H9 (cell line): ENCODE measurements at regions not wholly inside any gene's neighbourhood (a gene's known extent, or its start where the extent isn't known, plus 50 kb on each side); places are given as distances from the start of the nearest gene placed in this dataset.

Experiments
- DNase-seq: peaks from one replicate; pipeline ENCODE4 v3.0.0-alpha.2; 2017
- H2AFZ ChIP-seq: one replicate; pipeline ENCODE4 v1.6.1; 2013; ENCODE audit warnings: mild to moderate bottlenecking, low read length, control low read depth, moderate library complexity
- H2AK5ac ChIP-seq: 2 replicates; pipeline ENCODE4 v1.6.1; 2013; ENCODE audit warnings: low read length, control low read depth, mixed read lengths; ENCODE audit not compliant: insufficient read length
- H2BK120ac ChIP-seq: one replicate; pipeline ENCODE4 v1.6.1; 2013; ENCODE audit warnings: low read depth, mild to moderate bottlenecking, low read length, control low read depth, inconsistent platforms; ENCODE audit not compliant: poor library complexity, severe bottlenecking
- H2BK12ac ChIP-seq: 2 replicates; pipeline ENCODE4 v1.6.1; 2013; ENCODE audit warnings: low read length, control low read depth, mixed read lengths, low read depth; ENCODE audit not compliant: insufficient read length
- H2BK15ac ChIP-seq: 2 replicates; pipeline ENCODE4 v1.6.1; 2013; ENCODE audit warnings: low read depth, low read length, control low read depth
- H2BK20ac ChIP-seq: one replicate; pipeline ENCODE4 v1.6.1; 2013; ENCODE audit warnings: low read depth, mild to moderate bottlenecking, low read length, control low read depth, inconsistent platforms; ENCODE audit not compliant: poor library complexity, severe bottlenecking
- H2BK5ac ChIP-seq: 2 replicates; pipeline ENCODE4 v1.6.1; 2013; ENCODE audit warnings: low read length, control low read depth, mixed read lengths; ENCODE audit not compliant: insufficient read length
- H3K14ac ChIP-seq: 2 replicates; pipeline ENCODE4 v1.6.1; 2013; ENCODE audit warnings: low read length, control low read depth; ENCODE audit not compliant: insufficient read depth
- H3K18ac ChIP-seq: 2 replicates; pipeline ENCODE4 v1.6.1; 2013; ENCODE audit warnings: low read depth, mild to moderate bottlenecking, mixed read lengths, low read length, control low read depth; ENCODE audit not compliant: insufficient read length
- H3K23ac ChIP-seq: 2 replicates; pipeline ENCODE4 v1.6.1; 2013; ENCODE audit warnings: low read length, control low read depth, mixed read lengths, low read depth; ENCODE audit not compliant: insufficient read length
- H3K23me2 ChIP-seq: 2 replicates; pipeline ENCODE4 v1.6.1; 2013; ENCODE audit warnings: low read depth, mild to moderate bottlenecking, mixed read lengths, low read length, control low read depth; ENCODE audit not compliant: insufficient read length, poor library complexity, severe bottlenecking
- H3K27ac ChIP-seq: 2 replicates; pipeline ENCODE4 v1.5.1; 2013; ENCODE audit warnings: low read length, control low read depth, mixed read lengths, low read depth; ENCODE audit not compliant: insufficient read length
- H3K27me3 ChIP-seq: 2 replicates; pipeline ENCODE4 v1.6.1; 2013; ENCODE audit warnings: low read length, control low read depth, inconsistent platforms; ENCODE audit not compliant: insufficient read depth
- H3K4ac ChIP-seq: 2 replicates; pipeline ENCODE4 v1.6.1; 2013; ENCODE audit warnings: low read depth, mild to moderate bottlenecking, control low read depth, inconsistent platforms, low read length, moderate library complexity
- H3K4me1 ChIP-seq: 2 replicates; pipeline ENCODE4 v1.6.1; 2013; ENCODE audit warnings: low read length, control low read depth, inconsistent platforms; ENCODE audit not compliant: insufficient read depth
- H3K4me2 ChIP-seq: 2 replicates; pipeline ENCODE4 v1.6.1; 2013; ENCODE audit warnings: low read length, control low read depth, mixed read lengths; ENCODE audit not compliant: insufficient read length, insufficient read depth
- H3K56ac ChIP-seq: 2 replicates; pipeline ENCODE4 v1.6.1; 2013; ENCODE audit warnings: low read depth, mild to moderate bottlenecking, mixed read lengths, low read length, control low read depth; ENCODE audit not compliant: insufficient read length
- H3K79me1 ChIP-seq: 2 replicates; pipeline ENCODE4 v1.6.1; 2013; ENCODE audit warnings: low read depth, mild to moderate bottlenecking, moderate library complexity, low read length, control low read depth, inconsistent platforms; ENCODE audit not compliant: insufficient read depth, poor library complexity, severe bottlenecking
- H3K79me2 ChIP-seq: 2 replicates; pipeline ENCODE4 v1.6.1; 2013; ENCODE audit warnings: low read length, control low read depth, inconsistent platforms; ENCODE audit not compliant: insufficient read depth
- H3K9ac ChIP-seq: 2 replicates; pipeline ENCODE4 v1.6.1; 2013; ENCODE audit warnings: low read length, control low read depth, mixed read lengths; ENCODE audit not compliant: insufficient read length; ENCODE audit errors: extremely low read depth
- H3K9me3 ChIP-seq: one replicate; pipeline ENCODE4 v1.6.1; 2013; ENCODE audit warnings: low read depth, low read length, inconsistent platforms; ENCODE audit not compliant: control insufficient read depth
- H3T11ph ChIP-seq: one replicate; pipeline ENCODE4 v1.6.1; 2013; ENCODE audit warnings: mild to moderate bottlenecking, low read length, control low read depth, inconsistent platforms
- H4K20me1 ChIP-seq: one replicate; pipeline ENCODE4 v1.6.1; 2013; ENCODE audit not compliant: control insufficient read depth, insufficient read length, insufficient read depth
- H4K5ac ChIP-seq: 2 replicates; pipeline ENCODE4 v1.6.1; 2013; ENCODE audit warnings: low read depth, mild to moderate bottlenecking, mixed read lengths, low read length, control low read depth; ENCODE audit not compliant: insufficient read length
- H4K8ac ChIP-seq: replicated peaks from 2 replicates; pipeline ENCODE4 v1.6.1; 2013; ENCODE audit warnings: low read length, control low read depth, mixed read lengths, low read depth; ENCODE audit not compliant: insufficient read length
- H4K91ac ChIP-seq: 2 replicates; pipeline ENCODE4 v1.6.1; 2013; ENCODE audit warnings: low read depth, mild to moderate bottlenecking, moderate library complexity, mixed read lengths, low read length, control low read depth; ENCODE audit not compliant: insufficient read length
- H3K27ac Mint-ChIP-seq, 3 experiments: 2 replicates in 2 of 3; 3 replicates in 1 of 3; pipeline ENCODE4 v1.8.0; 2020 to 2021; ENCODE audit warnings: mixed read lengths in 3 of 3, mild to moderate bottlenecking in 1 of 3, moderate library complexity in 1 of 3
- H3K27me3 Mint-ChIP-seq: 2 replicates; pipeline ENCODE4 v1.8.0; 2021; ENCODE audit warnings: low read depth, mild to moderate bottlenecking, moderate library complexity, mixed read lengths
- H3K36me3 Mint-ChIP-seq, 3 experiments: 2 replicates in 2 of 3; 3 replicates in 1 of 3; pipeline ENCODE4 v1.8.0; 2020 to 2021; ENCODE audit warnings: low read depth in 3 of 3, mixed read lengths in 3 of 3; ENCODE audit not compliant: insufficient read depth in 1 of 3
- H3K4me1 Mint-ChIP-seq, 2 experiments: 2 replicates each; pipeline ENCODE4 v1.8.0; 2020; ENCODE audit warnings: mixed read lengths in 2 of 2
- H3K4me3 Mint-ChIP-seq, 2 experiments: 2 replicates in 1 of 2; 3 replicates in 1 of 2; pipeline ENCODE4 v1.8.0; 2020 to 2021; ENCODE audit warnings: mild to moderate bottlenecking in 2 of 2, mixed read lengths in 2 of 2, moderate library complexity in 1 of 2
- H3K9me3 Mint-ChIP-seq, 2 experiments: 2 replicates in 1 of 2; 3 replicates in 1 of 2; pipeline ENCODE4 v1.8.0; 2020; ENCODE audit warnings: mild to moderate bottlenecking in 2 of 2, mixed read lengths in 2 of 2, moderate library complexity in 1 of 2
- CTCF ChIP-seq: fragments of 200-600 bp; sonication (generic); conservative IDR thresholded peaks from 3 replicates; pipeline ENCODE4 v1.8.0; 2021; ENCODE audit warnings: antibody characterized with exemption, mild to moderate bottlenecking
- WGBS: extraction: QIAGEN DNeasy Blood & Tissue Kit; methylation state at CpG from one replicate; pipeline ENCODE4 v1.1.7; 2013; ENCODE audit warnings: missing lambda C conversion rate, low lambda C conversion rate, mixed read lengths; ENCODE audit not compliant: insufficient read length; ENCODE audit errors: extremely low coverage; 5-methylcytosine and 5-hydroxymethylcytosine counted together

DNA sequence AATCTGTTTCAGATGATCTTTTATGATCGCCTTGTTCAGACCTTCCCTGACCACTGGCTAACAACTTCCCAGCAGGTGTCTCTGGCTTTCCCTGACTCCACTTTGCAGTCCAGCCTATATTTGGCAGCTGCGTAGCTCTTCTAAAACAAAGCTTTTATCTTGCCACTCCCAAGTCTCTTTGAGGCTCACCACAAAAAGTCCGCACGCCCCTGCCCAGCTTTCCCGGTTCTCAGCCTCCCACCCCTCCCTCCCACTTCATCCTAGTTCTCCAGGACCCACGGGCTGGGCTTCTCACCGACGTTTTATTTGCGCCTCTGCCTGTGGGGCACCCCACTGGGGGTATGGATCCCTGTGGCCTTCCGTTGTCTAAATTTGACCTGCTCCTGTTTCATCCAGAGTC is 58.9 kb upstream of the USP6NL start:
- H3K4me1 Mint-ChIP-seq = peaks cover 0 to 6% of the 10 kb centered on the region in 2 experiments; a peak in 3 of 4 replicates

More for the DNA sequence above, 58.9 kb upstream of the USP6NL start:
- peak overlapping the region in 1 of 3 experiments; percentile 63; a peak in 1 of 7 replicates for H3K27ac Mint-ChIP-seq
- Histone ChIP-seq H3K23ac (no peak overlapping the region), H2BK20ac (no peak overlapping the region), H3K9me3 (no peaks in the 10 kb centered on the region), H2BK15ac (no peak overlapping the region), H3T11ph (no peak overlapping the region), H3K18ac (no peak overlapping the region), H3K23me2 (no peaks in the 10 kb centered on the region), H4K91ac (no peak overlapping the region), H3K4me1 (no peaks in the 10 kb centered on the region), H3K4ac (no peak overlapping the region), H2BK5ac (no peak overlapping the region), H2BK120ac (no peak overlapping the region), H4K5ac (no peak overlapping the region), H3K27ac (no peak overlapping the region), H3K4me2 (no peak overlapping the region), H3K14ac (no peak overlapping the region), H3K79me1 (no peaks in the 10 kb centered on the region), H4K20me1 (no peaks in the 10 kb centered on the region), H4K8ac (no peak overlapping the region), H2AK5ac (no peak overlapping the region), H3K9ac (no peak overlapping the region), H3K79me2 (no peaks in the 10 kb centered on the region), H2BK12ac (no peak overlapping the region), H2AFZ (no peak overlapping the region), H3K56ac (no peak overlapping the region), H3K27me3 (no peaks in the 10 kb centered on the region)
- no peaks in the 10 kb centered on the region; the same call in 1 of the 2 replicates for H3K27me3 Mint-ChIP-seq
- WGBS = no CpG with 5 or more reads among the region's 10 CpGs
- H3K9me3 Mint-ChIP-seq = no peaks in the 10 kb centered on the region
- H3K4me3 Mint-ChIP-seq = no peak overlapping the region
- DNase-seq = no peak
- no peak for TF ChIP-seq CTCF
- no peaks in the 10 kb centered on the region for H3K36me3 Mint-ChIP-seq
